ENCODE measurements at regions not wholly inside any gene's neighbourhood (a gene's known extent, or its start where the extent isn't known, plus 50 kb on each side); places are given as distances from the start of the nearest gene placed in this dataset.

GRCh38 chr2:231861288-231861931, 64.8 kb downstream of the NPPC start:
- Histone ChIP-seq H3K9ac (ENCODE audit: low read length) (no peak overlapping the region), H3K4me3 (replicated peaks in 1 of 2; ENCODE audit: low read depth in 1 of 2, low read length in 2 of 2) (no peak overlapping the region), H3K27ac (ENCODE audit: low read depth, low read length) (no peak overlapping the region), H4K20me1 (ENCODE audit: insufficient read depth) (no peaks in the 10 kb centered on the region), H2AFZ (ENCODE audit: low read depth, low read length, poor library complexity, severe bottlenecking) (no peak overlapping the region), H3K79me2 (ENCODE audit: insufficient read depth, low read length) (no peaks in the 10 kb centered on the region), H3K27me3 (ENCODE audit: insufficient read depth, low read length) (no peaks in the 10 kb centered on the region), H3K9me3 (ENCODE audit: control insufficient read depth in 1 of 2, insufficient read depth in 1 of 2, low read depth in 1 of 2, low read length in 2 of 2) (no peaks in the 10 kb centered on the region), H3K4me2 (ENCODE audit: low read length) (no peak overlapping the region), H3K9me2 (ENCODE audit: insufficient read depth) (no peaks in the 10 kb centered on the region), H3K36me3 (ENCODE audit: control insufficient read depth in 1 of 2, insufficient read depth in 2 of 2, low read length in 2 of 2) (no peaks in the 10 kb centered on the region), H3K4me1 (ENCODE audit: control insufficient read depth in 1 of 2, insufficient read depth in 2 of 2, low read length in 2 of 2) (no peaks in the 10 kb centered on the region)
- TF ChIP-seq REST (IDR thresholded peaks at IDR 0.05; ENCODE audit: low read depth) (no peak), CTCF (IDR thresholded peaks at IDR 0.05 in 2 of 3, conservative IDR thresholded peaks at IDR 0.05 in 1 of 3; ENCODE audit: borderline replicate concordance in 1 of 3, insufficient read depth in 1 of 3, low read depth in 2 of 3, low read length in 2 of 3) (no peak), SRF (IDR thresholded peaks at IDR 0.05; ENCODE audit: low read depth) (no peak), ELF1 (IDR thresholded peaks at IDR 0.05; ENCODE audit: borderline replicate concordance, low read depth) (no peak), EZH2 (IDR thresholded peaks at IDR 0.05) (no peak), SP1 (IDR thresholded peaks at IDR 0.05; ENCODE audit: low read depth) (no peak), EGR1 (IDR thresholded peaks at IDR 0.05; ENCODE audit: low read depth) (no peak), YY1 (IDR thresholded peaks at IDR 0.05; ENCODE audit: extremely low read depth, insufficient replicate concordance, low read depth, low read length) (no peak), ZBTB33 (IDR thresholded peaks at IDR 0.05; ENCODE audit: extremely low read depth, insufficient replicate concordance, low read length) (no peak), POLR2A (IDR thresholded peaks at IDR 0.05; ENCODE audit: borderline replicate concordance, extremely low read depth, insufficient read depth, insufficient read length) (no peak)
- ATAC-seq (peak; percentile 64; the same call in 1 of the 2 replicates), DNase-seq (ENCODE audit: low read depth, low spot score) (no peak)
- ChIA-PET CTCF (interaction anchor here (1.0 kb wide), 1 partner anchor 39 kb away, joined by 3 read pairs; no protein-coding TSS in a partner anchor), POLR2A (no interaction called here), RAD21 (ENCODE audit: low non-redundant PET in 1 of 2, low total read pairs in 2 of 2, uncharacterized antibody in 2 of 2, unreplicated experiment in 2 of 2) (no interaction called here)
- BruUV-seq (replicated peaks) = no TSS peak
- intact Hi-C loops (cut with micrococcal nuclease) = no loop called here

Measured in HCT116 (cell line).